Neural progenitor cell (in vitro differentiated cells): ENCODE measurements at regions not wholly inside any gene's neighbourhood (a gene's known extent, or its start where the extent isn't known, plus 50 kb on each side); places are given as distances from the start of the nearest gene placed in this dataset.
"Not testable (repeated sequence)": the region's sequence is repeated elsewhere in the genome, so short reads cannot be mapped to it uniquely, and the experiment has no call there.

Experiments
- DNase-seq: peaks from one replicate; pipeline ENCODE4 v3.0.0-alpha.2; 2016; ENCODE audit warnings: low spot score
- H2AFZ ChIP-seq: fragments of 200-600 bp; sonication (generic); replicated peaks from 2 replicates; pipeline ENCODE4 v1.6.1; 2016; ENCODE audit warnings: antibody characterized with exemption
- H3F3A ChIP-seq: fragments of 200-600 bp; sonication (generic); 2 replicates; pipeline ENCODE4 v1.6.1; 2016; ENCODE audit warnings: antibody characterized with exemption, low read depth
- H3K27ac ChIP-seq: fragments of 200-600 bp; sonication (generic); 2 replicates; pipeline ENCODE4 v1.5.1; 2016; ENCODE audit warnings: mild to moderate bottlenecking
- H3K27me3 ChIP-seq: fragments of 200-600 bp; sonication (generic); 2 replicates; pipeline ENCODE4 v1.6.1; 2016; ENCODE audit warnings: mild to moderate bottlenecking, moderate library complexity
- H3K36me3 ChIP-seq: fragments of 200-600 bp; sonication (generic); 2 replicates; pipeline ENCODE4 v1.5.1; 2016
- H3K4me1 ChIP-seq: fragments of 200-600 bp; sonication (generic); 2 replicates; pipeline ENCODE4 v1.6.1; 2016; ENCODE audit warnings: mixed run types
- H3K4me2 ChIP-seq: fragments of 200-600 bp; sonication (generic); 2 replicates; pipeline ENCODE4 v1.6.1; 2016
- H3K4me3 ChIP-seq: fragments of 200-600 bp; sonication (generic); 2 replicates; pipeline ENCODE4 v1.5.1; 2016
- H3K79me2 ChIP-seq: fragments of 200-600 bp; sonication (generic); 2 replicates; pipeline ENCODE4 v1.6.1; 2016; ENCODE audit warnings: low read depth
- H3K9ac ChIP-seq: fragments of 200-600 bp; sonication (generic); 2 replicates; pipeline ENCODE4 v1.6.1; 2016
- H3K9me3 ChIP-seq: fragments of 200-600 bp; sonication (generic); 2 replicates; pipeline ENCODE4 v1.5.1; 2016; ENCODE audit warnings: low read depth
- H4K20me1 ChIP-seq: fragments of 200-600 bp; sonication (generic); 2 replicates; pipeline ENCODE4 v1.6.1; 2016; ENCODE audit warnings: low read depth
- H3K27ac Mint-ChIP-seq: 3 replicates; pipeline ENCODE4 v1.8.0; 2021; ENCODE audit warnings: mixed read lengths
- H3K27me3 Mint-ChIP-seq: 2 replicates; pipeline ENCODE4 v1.8.0; 2022; ENCODE audit warnings: low read depth, mild to moderate bottlenecking, inconsistent platforms, moderate library complexity, mixed read lengths; ENCODE audit not compliant: insufficient read depth
- H3K36me3 Mint-ChIP-seq: 3 replicates; pipeline ENCODE4 v1.8.0; 2021; ENCODE audit warnings: mixed read lengths
- H3K4me1 Mint-ChIP-seq: 3 replicates; pipeline ENCODE4 v1.8.0; 2021; ENCODE audit warnings: mixed read lengths
- H3K4me3 Mint-ChIP-seq: 3 replicates; pipeline ENCODE4 v1.8.0; 2021; ENCODE audit warnings: mild to moderate bottlenecking, moderate library complexity, mixed read lengths
- H3K9me3 Mint-ChIP-seq: 3 replicates; pipeline ENCODE4 v1.8.0; 2020; ENCODE audit warnings: mixed read lengths
- EZH2 ChIP-seq: fragments of 200-600 bp; sonication (generic); IDR thresholded peaks from 2 replicates; pipeline ENCODE4 v1.6.1; 2017; ENCODE audit warnings: antibody characterized with exemption, mild to moderate bottlenecking, moderate library complexity
- EZH2phosphoT487 ChIP-seq: fragments of 200-600 bp; sonication (generic); IDR thresholded peaks from 2 replicates; pipeline ENCODE4 v1.6.1; 2017; ENCODE audit warnings: antibody characterized with exemption
- TF ChIP-seq, protein P1 (sequence below): fragments of 200-600 bp; sonication (generic); IDR thresholded peaks from 2 replicates; pipeline ENCODE4 v1.5.1; 2017; ENCODE audit warnings: antibody characterized with exemption, mild to moderate bottlenecking

DNA sequence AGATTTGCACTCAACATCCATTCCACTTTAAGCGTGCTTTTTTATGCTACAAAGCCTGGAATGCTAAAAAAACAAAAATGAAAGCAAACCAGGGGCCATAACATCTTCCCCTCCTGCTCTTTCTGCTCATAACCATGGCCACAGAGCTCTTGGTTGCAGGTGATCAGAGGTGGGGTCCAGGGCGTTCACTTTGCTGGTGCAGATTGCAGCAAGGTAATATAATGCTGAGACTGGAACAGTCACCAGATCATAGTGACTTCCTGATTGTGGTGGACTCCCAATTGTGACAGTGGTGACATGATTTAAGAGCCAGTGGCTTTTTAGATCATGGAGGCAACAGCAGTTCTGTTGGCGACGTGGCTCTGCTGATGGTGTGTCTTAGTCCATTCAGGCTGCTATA is 115.0 kb upstream of the CPM start:
- no peaks in the 10 kb centered on the region for H4K20me1 ChIP-seq

DNA sequence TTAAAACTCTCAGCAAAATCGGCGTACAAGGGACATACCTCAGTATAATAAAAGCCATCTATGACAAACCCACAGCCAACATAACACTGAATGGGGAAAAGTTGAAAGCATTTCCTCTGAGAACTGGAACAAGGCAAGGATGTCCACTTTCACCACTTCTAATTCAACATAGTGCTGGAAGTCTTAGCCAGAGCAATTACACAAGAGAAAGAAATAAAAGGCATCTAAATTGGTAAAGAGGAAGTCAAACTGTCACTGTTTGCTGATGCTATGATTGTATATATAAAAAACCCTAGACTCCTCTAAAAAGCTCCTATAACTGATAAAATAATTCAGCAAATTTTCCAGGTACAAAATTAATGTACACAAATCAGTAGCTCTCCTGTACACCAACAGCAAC is 116.9 kb upstream of the CPM start:
- H3K4me3 ChIP-seq, H3K27me3 Mint-ChIP-seq, H3K4me1 ChIP-seq, H3K4me3 Mint-ChIP-seq, H3K27me3 ChIP-seq, H2AFZ ChIP-seq, H3K9me3 Mint-ChIP-seq, H3K9me3 ChIP-seq, DNase-seq, H3F3A ChIP-seq, H3K36me3 Mint-ChIP-seq, H3K27ac ChIP-seq, H4K20me1 ChIP-seq, H3K9ac ChIP-seq, H3K27ac Mint-ChIP-seq, H3K79me2 ChIP-seq, H3K36me3 ChIP-seq, H3K4me2 ChIP-seq: not testable (repeated sequence)
- H3K4me1 Mint-ChIP-seq = peaks cover 16% of the 10 kb centered on the region

More for the DNA sequence above, 115.0 kb upstream of the CPM start:
- no peak overlapping the region for H3K27ac Mint-ChIP-seq
- Histone ChIP-seq H2AFZ (no peak overlapping the region), H3K27ac (no peak overlapping the region), H3K9ac (no peak overlapping the region), H3K4me2 (no peak overlapping the region), H3K36me3 (no peaks in the 10 kb centered on the region), H3K79me2 (no peaks in the 10 kb centered on the region), H3K4me1 (peaks cover 9% of the 10 kb centered on the region), H3K4me3 (no peak overlapping the region), H3K9me3 (no peaks in the 10 kb centered on the region), H3F3A (no peaks in the 10 kb centered on the region), H3K27me3 (no peaks in the 10 kb centered on the region)
- H3K4me1 Mint-ChIP-seq = peaks cover 8% of the 10 kb centered on the region
- no peak for DNase-seq
- H3K36me3 Mint-ChIP-seq = no peaks in the 10 kb centered on the region
- H3K9me3 Mint-ChIP-seq = peaks cover 2% of the 10 kb centered on the region
- TF ChIP-seq, protein P1, sequence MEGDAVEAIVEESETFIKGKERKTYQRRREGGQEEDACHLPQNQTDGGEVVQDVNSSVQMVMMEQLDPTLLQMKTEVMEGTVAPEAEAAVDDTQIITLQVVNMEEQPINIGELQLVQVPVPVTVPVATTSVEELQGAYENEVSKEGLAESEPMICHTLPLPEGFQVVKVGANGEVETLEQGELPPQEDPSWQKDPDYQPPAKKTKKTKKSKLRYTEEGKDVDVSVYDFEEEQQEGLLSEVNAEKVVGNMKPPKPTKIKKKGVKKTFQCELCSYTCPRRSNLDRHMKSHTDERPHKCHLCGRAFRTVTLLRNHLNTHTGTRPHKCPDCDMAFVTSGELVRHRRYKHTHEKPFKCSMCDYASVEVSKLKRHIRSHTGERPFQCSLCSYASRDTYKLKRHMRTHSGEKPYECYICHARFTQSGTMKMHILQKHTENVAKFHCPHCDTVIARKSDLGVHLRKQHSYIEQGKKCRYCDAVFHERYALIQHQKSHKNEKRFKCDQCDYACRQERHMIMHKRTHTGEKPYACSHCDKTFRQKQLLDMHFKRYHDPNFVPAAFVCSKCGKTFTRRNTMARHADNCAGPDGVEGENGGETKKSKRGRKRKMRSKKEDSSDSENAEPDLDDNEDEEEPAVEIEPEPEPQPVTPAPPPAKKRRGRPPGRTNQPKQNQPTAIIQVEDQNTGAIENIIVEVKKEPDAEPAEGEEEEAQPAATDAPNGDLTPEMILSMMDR = no peak
- no peak for TF ChIP-seq EZH2
- TF ChIP-seq EZH2phosphoT487 = no peak
- no peak overlapping the region for H3K4me3 Mint-ChIP-seq
- H3K27me3 Mint-ChIP-seq = no peaks in the 10 kb centered on the region

DNA sequence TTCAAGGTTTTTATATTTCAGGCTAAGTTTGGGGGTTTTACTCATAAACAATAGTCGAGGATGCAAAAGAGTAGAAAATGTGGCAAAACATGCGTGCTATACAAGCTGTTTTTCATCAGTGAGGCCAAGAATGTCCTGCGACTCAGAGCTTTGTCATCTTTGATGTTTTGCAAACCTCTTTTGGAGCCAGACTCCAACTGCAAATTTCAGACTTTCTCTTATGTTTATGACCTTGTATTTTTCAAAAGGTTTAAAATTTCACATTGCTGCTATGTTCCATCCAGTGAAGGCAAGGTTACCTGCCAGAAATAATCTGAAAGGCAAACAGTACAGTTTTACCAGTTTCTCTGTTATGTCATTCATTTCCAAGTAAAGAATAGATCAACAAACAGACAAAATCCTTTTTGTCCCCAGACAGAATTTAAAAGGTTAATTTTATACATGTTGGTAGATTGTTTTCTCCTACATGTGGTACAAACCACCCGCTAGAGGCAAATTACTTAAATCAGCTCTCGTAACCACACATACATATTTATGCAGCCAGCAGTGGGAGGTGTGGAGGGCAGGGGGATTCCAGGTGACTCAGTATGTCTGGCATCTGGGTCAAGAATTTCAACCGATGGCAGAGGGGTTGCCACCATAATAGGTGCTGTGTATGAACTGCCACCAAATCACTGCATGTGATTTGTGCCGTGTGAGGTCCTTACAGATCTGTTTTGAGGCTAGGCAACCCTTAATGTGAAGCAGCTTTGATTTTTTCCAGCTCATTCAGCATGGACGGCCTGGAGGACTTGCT is 119.8 kb upstream of the CPM start:
- H3K36me3 Mint-ChIP-seq = no peaks in the 10 kb centered on the region
- H3K27me3 Mint-ChIP-seq = peaks cover 2% of the 10 kb centered on the region
- H2AFZ ChIP-seq = no peak overlapping the region
- no peak overlapping the region for H3K27ac Mint-ChIP-seq
- no peaks in the 10 kb centered on the region for H3K9me3 ChIP-seq
- no peaks in the 10 kb centered on the region for H3K36me3 ChIP-seq
- H3K4me1 Mint-ChIP-seq = peaks cover 16% of the 10 kb centered on the region
- no peak overlapping the region for H3K4me3 ChIP-seq
- H4K20me1 ChIP-seq = no peaks in the 10 kb centered on the region
- H3K4me3 Mint-ChIP-seq = no peak overlapping the region
- H3K79me2 ChIP-seq = no peaks in the 10 kb centered on the region
- no peaks in the 10 kb centered on the region for H3K4me1 ChIP-seq
- H3K27ac ChIP-seq = no peak overlapping the region
- H3K27me3 ChIP-seq = no peaks in the 10 kb centered on the region
- H3K4me2 ChIP-seq = no peak overlapping the region
- H3K9ac ChIP-seq = no peak overlapping the region
- H3F3A ChIP-seq = no peaks in the 10 kb centered on the region
- DNase-seq = no peak
- H3K9me3 Mint-ChIP-seq = peaks cover 2% of the 10 kb centered on the region
- TF ChIP-seq, protein P1 = no peak
- TF ChIP-seq EZH2phosphoT487 (no peak), EZH2 (no peak)

DNA sequence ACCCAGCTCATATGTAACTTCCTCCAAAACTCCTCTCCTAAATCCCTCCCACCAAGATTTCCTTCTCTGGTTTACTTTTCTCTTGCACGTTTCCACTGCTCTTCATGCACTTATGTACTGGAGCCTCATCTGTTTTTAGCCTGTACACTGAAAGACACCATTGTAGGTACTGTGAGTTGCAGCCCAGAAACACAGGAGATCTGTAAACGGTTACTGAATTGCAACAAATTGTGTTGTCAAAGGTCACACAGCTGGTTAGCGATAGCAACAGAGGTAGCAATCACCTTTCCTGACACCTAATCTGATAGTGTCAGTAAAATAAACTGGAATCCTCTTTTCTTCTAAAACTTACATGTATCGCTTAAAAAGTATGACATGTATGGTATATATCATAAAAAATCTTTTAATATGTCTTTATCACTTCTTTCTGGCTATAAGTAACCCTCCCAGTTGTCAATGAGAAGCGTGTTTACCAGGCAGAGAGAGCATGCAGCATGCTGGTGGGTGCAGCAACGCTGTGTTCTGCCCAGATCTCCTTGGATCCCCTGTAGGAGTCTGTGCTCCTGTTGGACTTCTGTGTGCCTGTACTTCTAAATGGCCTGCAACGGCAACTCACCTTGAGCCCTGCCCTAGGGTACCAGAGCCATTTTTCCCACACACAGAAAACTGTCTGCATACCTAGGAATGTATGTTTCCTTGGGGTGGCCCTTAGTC is 121.5 kb upstream of the CPM start:
- Histone ChIP-seq H2AFZ (no peak overlapping the region), H3F3A (no peaks in the 10 kb centered on the region), H3K27me3 (no peaks in the 10 kb centered on the region), H3K4me1 (no peaks in the 10 kb centered on the region), H3K9ac (no peak overlapping the region), H3K4me2 (no peak overlapping the region), H4K20me1 (no peaks in the 10 kb centered on the region), H3K27ac (no peak overlapping the region), H3K36me3 (no peaks in the 10 kb centered on the region), H3K4me3 (no peak overlapping the region), H3K9me3 (no peaks in the 10 kb centered on the region), H3K79me2 (no peaks in the 10 kb centered on the region)
- H3K27me3 Mint-ChIP-seq = peaks cover 2% of the 10 kb centered on the region
- H3K36me3 Mint-ChIP-seq = no peaks in the 10 kb centered on the region
- TF ChIP-seq EZH2 (no peak), EZH2phosphoT487 (no peak)
- TF ChIP-seq, protein P1 = no peak
- no peak for DNase-seq
- peaks cover 16% of the 10 kb centered on the region for H3K4me1 Mint-ChIP-seq
- no peak overlapping the region for H3K27ac Mint-ChIP-seq
- no peak overlapping the region for H3K4me3 Mint-ChIP-seq
- peaks cover 2% of the 10 kb centered on the region for H3K9me3 Mint-ChIP-seq
